ENCODE measurements at regions not wholly inside any gene's neighbourhood (a gene's known extent, or its start where the extent isn't known, plus 50 kb on each side); places are given as distances from the start of the nearest gene placed in this dataset.

DNA sequence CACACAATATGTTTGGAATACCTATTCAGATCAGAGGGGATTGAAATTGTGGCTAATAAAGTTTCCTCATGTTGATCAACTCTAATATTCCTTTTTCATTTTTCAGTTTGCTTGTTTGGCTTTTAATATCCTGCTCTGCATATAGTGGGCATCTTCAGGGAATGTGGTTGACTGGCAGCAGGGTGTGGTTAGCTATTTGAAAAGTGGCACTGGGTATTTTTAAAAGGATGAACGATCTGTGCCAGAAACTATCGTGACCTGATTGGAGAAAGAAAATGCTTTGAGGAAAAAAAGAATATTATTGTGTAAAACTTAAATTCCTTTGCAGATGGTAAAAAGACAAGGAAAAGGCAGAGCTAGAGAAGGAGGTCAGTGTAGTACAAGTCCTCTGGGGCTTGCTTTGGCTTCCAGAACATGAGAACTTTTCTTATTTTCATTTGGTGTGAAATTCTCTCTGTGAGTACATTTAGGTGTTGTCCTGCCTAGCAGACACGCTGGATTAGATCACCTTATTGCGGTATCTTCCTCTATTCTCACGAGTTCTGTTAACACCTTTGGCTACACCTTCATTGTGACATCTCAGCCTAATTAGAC, 329.7 kb upstream of the SNX7 start:
- TF ChIP-seq CTCF (IDR thresholded peaks at IDR 0.05) (no peak), POLR2A (IDR thresholded peaks at IDR 0.05) (no peak)

Measured in body of pancreas (tissue), 4 donors.